HT-29 (cell line): ENCODE measurements at regions not wholly inside any gene's neighbourhood (a gene's known extent, or its start where the extent isn't known, plus 50 kb on each side); places are given as distances from the start of the nearest gene placed in this dataset.

ENCODE experiments used
- DNase-seq: peaks from one replicate; pipeline ENCODE4 v3.0.0-alpha.2; 2015; ENCODE audit warnings: low spot score

- DNase-seq: no peak
These were observed 265.5 kb downstream of the NDUFS4 start for GRCh38 chr5:53825926-53826325.

- no peak for DNase-seq
These were observed 266.1 kb downstream of the NDUFS4 start for GRCh38 chr5:53826504-53826903.

GRCh38 chr5:53827211-53827651 is 266.8 kb downstream of the NDUFS4 start:
- DNase-seq: no peak

- DNase-seq: no peak
These were observed 271.1 kb downstream of the NDUFS4 start for GRCh38 chr5:53831496-53831895.
